SK-N-SH treated with all-trans-retinoic acid at 6 μM for 48 hours (cell line): ENCODE measurements at regions not wholly inside any gene's neighbourhood (a gene's known extent, or its start where the extent isn't known, plus 50 kb on each side); places are given as distances from the start of the nearest gene placed in this dataset.

Experiments
- ATAC-seq: fragments of 200-7000 bp; cut with Tn5 transposase; 3 replicates; pipeline ENCODE4 v1.9.1; 2020; ENCODE audit warnings: mild to moderate bottlenecking, moderate library complexity
- ARNTL ChIP-seq: fragments of 450-650 bp; formaldehyde crosslinking; IDR thresholded peaks from 2 replicates; pipeline ENCODE4 v1.5.0; 2020; ENCODE audit warnings: low read depth, mild to moderate bottlenecking, moderate library complexity, borderline replicate concordance
- BACH2 ChIP-seq: fragments of 250-450 bp; sonication (Bioruptor Pico); IDR thresholded peaks from 2 replicates; pipeline ENCODE4 v1.9.0; 2021; ENCODE audit warnings: mild to moderate bottlenecking, borderline replicate concordance
- CSDC2 ChIP-seq: fragments of 250-450 bp; sonication (Bioruptor Pico); IDR thresholded peaks from 2 replicates; pipeline ENCODE4 v1.5.0; 2020; ENCODE audit warnings: mild to moderate bottlenecking, moderate library complexity
- ESRRG ChIP-seq: fragments of 250-450 bp; sonication (Bioruptor Pico); IDR thresholded peaks from 2 replicates; pipeline ENCODE4 v1.6.1; 2021; ENCODE audit warnings: mild to moderate bottlenecking
- GLIS3 ChIP-seq: fragments of 250-450 bp; sonication (Bioruptor Pico); IDR thresholded peaks from 2 replicates; pipeline ENCODE4 v1.5.0; 2020; ENCODE audit warnings: mild to moderate bottlenecking, moderate library complexity
- ISL1 ChIP-seq: fragments of 250-450 bp; sonication (Bioruptor Pico); IDR thresholded peaks from 2 replicates; pipeline ENCODE4 v2.1.2; 2022; ENCODE audit warnings: mild to moderate bottlenecking, moderate library complexity
- OSR1 ChIP-seq: fragments of 250-450 bp; sonication (Bioruptor Pico); IDR thresholded peaks from 2 replicates; pipeline ENCODE4 v1.8.0; 2022; ENCODE audit warnings: moderate library complexity, mild to moderate bottlenecking, inconsistent platforms
- RARB ChIP-seq: fragments of 250-450 bp; sonication (Bioruptor Pico); IDR thresholded peaks from 2 replicates; pipeline ENCODE4 v1.8.0; 2021; ENCODE audit warnings: mild to moderate bottlenecking, moderate library complexity
- SNAI2 ChIP-seq: fragments of 250-450 bp; sonication (Bioruptor Pico); IDR thresholded peaks from 2 replicates; pipeline ENCODE4 v1.5.0; 2020; ENCODE audit warnings: mild to moderate bottlenecking, moderate library complexity
- TCF4 ChIP-seq: fragments of 250-450 bp; sonication (Bioruptor Pico); IDR thresholded peaks from 2 replicates; pipeline ENCODE4 v1.8.0; 2021; ENCODE audit warnings: mild to moderate bottlenecking, moderate library complexity, borderline replicate concordance
- ZFP3 ChIP-seq: fragments of 250-450 bp; sonication (Bioruptor Pico); IDR thresholded peaks from 2 replicates; pipeline ENCODE4 v1.5.0; 2020; ENCODE audit warnings: mild to moderate bottlenecking, moderate library complexity
- ZFP30 ChIP-seq: fragments of 450-650 bp; formaldehyde crosslinking; IDR thresholded peaks from 2 replicates; pipeline ENCODE4 v1.5.0; 2022; ENCODE audit warnings: mild to moderate bottlenecking, moderate library complexity
- ZNF565 ChIP-seq: fragments of 450-650 bp; formaldehyde crosslinking; conservative IDR thresholded peaks from 2 replicates; pipeline ENCODE4 v1.5.0; 2020; ENCODE audit warnings: low read depth, mild to moderate bottlenecking, moderate library complexity
- ZNF70 ChIP-seq: fragments of 450-650 bp; formaldehyde crosslinking; IDR thresholded peaks from 2 replicates; pipeline ENCODE4 v1.5.0; 2020; ENCODE audit warnings: mild to moderate bottlenecking, moderate library complexity
- ZNF8 ChIP-seq: fragments of 450-650 bp; formaldehyde crosslinking; IDR thresholded peaks from 2 replicates; pipeline ENCODE4 v1.5.0; 2020; ENCODE audit warnings: mild to moderate bottlenecking, moderate library complexity
- TF ChIP-seq, protein P1 (sequence below): fragments of 250-450 bp; sonication (Bioruptor Pico); IDR thresholded peaks from 2 replicates; pipeline ENCODE4 v1.8.0; 2020; ENCODE audit warnings: mild to moderate bottlenecking, moderate library complexity, borderline replicate concordance
- TF ChIP-seq, protein P2 (sequence below): fragments of 250-450 bp; sonication (Bioruptor Pico); IDR thresholded peaks from 2 replicates; pipeline ENCODE4 v1.5.1; 2020; ENCODE audit warnings: low read depth, mild to moderate bottlenecking, moderate library complexity
- TF ChIP-seq, protein P3 (sequence below): fragments of 250-450 bp; sonication (Bioruptor Pico); IDR thresholded peaks from 2 replicates; pipeline ENCODE4 v1.5.0; 2020; ENCODE audit warnings: mild to moderate bottlenecking, moderate library complexity
- TF ChIP-seq, protein P4 (sequence below): fragments of 250-450 bp; sonication (Bioruptor Pico); IDR thresholded peaks from 2 replicates; pipeline ENCODE4 v1.5.1; 2021; ENCODE audit warnings: mild to moderate bottlenecking, moderate library complexity
- TF ChIP-seq, protein P5 (sequence below): fragments of 250-450 bp; sonication (Bioruptor Pico); IDR thresholded peaks from 2 replicates; pipeline ENCODE4 v1.8.0; 2021; ENCODE audit warnings: low read depth, mild to moderate bottlenecking, moderate library complexity, borderline replicate concordance

DNA sequence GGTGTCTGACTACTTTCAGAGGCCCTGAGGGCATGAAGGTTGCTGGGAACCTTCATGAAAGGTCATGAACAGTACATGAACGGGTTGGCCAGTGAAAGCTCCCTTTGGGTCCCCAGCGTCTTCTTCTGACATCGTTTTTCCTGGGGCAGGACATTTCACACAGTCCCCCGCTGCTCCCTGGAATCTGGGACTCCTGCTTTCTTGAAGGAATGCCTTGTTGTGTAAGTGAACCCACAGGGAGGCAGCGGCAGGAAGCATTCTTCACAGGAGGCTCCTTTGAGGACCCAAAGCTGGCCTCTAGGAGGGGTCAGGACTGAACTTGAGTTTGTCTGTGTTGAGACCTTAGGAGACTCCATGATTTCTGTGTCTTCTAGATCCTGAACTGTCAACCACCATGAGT is 144.3 kb downstream of the KCNE4 start:
- TF ChIP-seq GLIS3 (CRISPR knock-in tag) (no peak), ZNF70 (CRISPR knock-in tag) (no peak), ZNF565 (CRISPR knock-in tag) (no peak), CSDC2 (CRISPR knock-in tag) (no peak), ESRRG (CRISPR knock-in tag) (no peak), OSR1 (CRISPR knock-in tag) (no peak), ZFP3 (CRISPR knock-in tag) (no peak), SNAI2 (no peak), RARB (CRISPR knock-in tag) (no peak), TCF4 (CRISPR knock-in tag) (no peak), ISL1 (CRISPR knock-in tag) (no peak), BACH2 (CRISPR knock-in tag) (no peak), ARNTL (CRISPR knock-in tag) (no peak), ZFP30 (CRISPR knock-in tag) (no peak)
- TF ChIP-seq, protein P1, sequence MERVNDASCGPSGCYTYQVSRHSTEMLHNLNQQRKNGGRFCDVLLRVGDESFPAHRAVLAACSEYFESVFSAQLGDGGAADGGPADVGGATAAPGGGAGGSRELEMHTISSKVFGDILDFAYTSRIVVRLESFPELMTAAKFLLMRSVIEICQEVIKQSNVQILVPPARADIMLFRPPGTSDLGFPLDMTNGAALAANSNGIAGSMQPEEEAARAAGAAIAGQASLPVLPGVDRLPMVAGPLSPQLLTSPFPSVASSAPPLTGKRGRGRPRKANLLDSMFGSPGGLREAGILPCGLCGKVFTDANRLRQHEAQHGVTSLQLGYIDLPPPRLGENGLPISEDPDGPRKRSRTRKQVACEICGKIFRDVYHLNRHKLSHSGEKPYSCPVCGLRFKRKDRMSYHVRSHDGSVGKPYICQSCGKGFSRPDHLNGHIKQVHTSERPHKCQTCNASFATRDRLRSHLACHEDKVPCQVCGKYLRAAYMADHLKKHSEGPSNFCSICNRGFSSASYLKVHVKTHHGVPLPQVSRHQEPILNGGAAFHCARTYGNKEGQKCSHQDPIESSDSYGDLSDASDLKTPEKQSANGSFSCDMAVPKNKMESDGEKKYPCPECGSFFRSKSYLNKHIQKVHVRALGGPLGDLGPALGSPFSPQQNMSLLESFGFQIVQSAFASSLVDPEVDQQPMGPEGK (CRISPR knock-in tag): no peak
- TF ChIP-seq, protein P2, sequence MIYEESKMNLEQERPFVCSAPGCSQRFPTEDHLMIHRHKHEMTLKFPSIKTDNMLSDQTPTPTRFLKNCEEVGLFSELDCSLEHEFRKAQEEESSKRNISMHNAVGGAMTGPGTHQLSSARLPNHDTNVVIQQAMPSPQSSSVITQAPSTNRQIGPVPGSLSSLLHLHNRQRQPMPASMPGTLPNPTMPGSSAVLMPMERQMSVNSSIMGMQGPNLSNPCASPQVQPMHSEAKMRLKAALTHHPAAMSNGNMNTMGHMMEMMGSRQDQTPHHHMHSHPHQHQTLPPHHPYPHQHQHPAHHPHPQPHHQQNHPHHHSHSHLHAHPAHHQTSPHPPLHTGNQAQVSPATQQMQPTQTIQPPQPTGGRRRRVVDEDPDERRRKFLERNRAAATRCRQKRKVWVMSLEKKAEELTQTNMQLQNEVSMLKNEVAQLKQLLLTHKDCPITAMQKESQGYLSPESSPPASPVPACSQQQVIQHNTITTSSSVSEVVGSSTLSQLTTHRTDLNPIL: no peak
- TF ChIP-seq, protein P3, sequence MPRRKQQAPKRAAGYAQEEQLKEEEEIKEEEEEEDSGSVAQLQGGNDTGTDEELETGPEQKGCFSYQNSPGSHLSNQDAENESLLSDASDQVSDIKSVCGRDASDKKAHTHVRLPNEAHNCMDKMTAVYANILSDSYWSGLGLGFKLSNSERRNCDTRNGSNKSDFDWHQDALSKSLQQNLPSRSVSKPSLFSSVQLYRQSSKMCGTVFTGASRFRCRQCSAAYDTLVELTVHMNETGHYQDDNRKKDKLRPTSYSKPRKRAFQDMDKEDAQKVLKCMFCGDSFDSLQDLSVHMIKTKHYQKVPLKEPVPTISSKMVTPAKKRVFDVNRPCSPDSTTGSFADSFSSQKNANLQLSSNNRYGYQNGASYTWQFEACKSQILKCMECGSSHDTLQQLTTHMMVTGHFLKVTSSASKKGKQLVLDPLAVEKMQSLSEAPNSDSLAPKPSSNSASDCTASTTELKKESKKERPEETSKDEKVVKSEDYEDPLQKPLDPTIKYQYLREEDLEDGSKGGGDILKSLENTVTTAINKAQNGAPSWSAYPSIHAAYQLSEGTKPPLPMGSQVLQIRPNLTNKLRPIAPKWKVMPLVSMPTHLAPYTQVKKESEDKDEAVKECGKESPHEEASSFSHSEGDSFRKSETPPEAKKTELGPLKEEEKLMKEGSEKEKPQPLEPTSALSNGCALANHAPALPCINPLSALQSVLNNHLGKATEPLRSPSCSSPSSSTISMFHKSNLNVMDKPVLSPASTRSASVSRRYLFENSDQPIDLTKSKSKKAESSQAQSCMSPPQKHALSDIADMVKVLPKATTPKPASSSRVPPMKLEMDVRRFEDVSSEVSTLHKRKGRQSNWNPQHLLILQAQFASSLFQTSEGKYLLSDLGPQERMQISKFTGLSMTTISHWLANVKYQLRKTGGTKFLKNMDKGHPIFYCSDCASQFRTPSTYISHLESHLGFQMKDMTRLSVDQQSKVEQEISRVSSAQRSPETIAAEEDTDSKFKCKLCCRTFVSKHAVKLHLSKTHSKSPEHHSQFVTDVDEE (CRISPR knock-in tag): no peak
- TF ChIP-seq, protein P4, sequence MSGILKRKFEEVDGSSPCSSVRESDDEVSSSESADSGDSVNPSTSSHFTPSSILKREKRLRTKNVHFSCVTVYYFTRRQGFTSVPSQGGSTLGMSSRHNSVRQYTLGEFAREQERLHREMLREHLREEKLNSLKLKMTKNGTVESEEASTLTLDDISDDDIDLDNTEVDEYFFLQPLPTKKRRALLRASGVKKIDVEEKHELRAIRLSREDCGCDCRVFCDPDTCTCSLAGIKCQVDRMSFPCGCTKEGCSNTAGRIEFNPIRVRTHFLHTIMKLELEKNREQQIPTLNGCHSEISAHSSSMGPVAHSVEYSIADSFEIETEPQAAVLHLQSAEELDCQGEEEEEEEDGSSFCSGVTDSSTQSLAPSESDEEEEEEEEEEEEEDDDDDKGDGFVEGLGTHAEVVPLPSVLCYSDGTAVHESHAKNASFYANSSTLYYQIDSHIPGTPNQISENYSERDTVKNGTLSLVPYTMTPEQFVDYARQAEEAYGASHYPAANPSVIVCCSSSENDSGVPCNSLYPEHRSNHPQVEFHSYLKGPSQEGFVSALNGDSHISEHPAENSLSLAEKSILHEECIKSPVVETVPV (CRISPR knock-in tag): no peak
- TF ChIP-seq, protein P5, sequence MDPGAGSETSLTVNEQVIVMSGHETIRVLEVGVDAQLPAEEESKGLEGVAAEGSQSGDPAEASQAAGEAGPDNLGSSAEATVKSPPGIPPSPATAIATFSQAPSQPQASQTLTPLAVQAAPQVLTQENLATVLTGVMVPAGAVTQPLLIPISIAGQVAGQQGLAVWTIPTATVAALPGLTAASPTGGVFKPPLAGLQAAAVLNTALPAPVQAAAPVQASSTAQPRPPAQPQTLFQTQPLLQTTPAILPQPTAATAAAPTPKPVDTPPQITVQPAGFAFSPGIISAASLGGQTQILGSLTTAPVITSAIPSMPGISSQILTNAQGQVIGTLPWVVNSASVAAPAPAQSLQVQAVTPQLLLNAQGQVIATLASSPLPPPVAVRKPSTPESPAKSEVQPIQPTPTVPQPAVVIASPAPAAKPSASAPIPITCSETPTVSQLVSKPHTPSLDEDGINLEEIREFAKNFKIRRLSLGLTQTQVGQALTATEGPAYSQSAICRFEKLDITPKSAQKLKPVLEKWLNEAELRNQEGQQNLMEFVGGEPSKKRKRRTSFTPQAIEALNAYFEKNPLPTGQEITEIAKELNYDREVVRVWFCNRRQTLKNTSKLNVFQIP (CRISPR knock-in tag): no peak
- ATAC-seq: no peak

DNA sequence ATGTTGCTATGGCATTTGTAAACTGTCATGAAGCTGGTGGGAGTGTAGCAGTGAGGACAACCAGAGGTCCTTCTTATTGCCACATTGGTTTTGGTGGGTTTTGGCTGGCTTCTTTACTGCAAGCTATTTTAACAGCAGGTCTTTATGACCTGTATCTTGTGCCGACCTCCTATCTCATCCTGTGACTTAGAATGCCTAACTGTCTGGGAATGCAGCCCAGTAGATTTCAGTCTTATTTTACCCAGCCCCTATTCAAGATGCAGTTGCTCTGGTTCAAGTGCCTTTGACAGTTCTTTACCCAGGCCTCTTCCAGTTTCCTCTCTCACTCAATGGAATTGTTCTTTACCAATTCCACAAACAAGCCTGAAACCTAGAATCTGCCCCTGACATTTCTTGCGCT is 145.1 kb downstream of the KCNE4 start:
- ATAC-seq: no peak; the same call in 2 of the 3 replicates
- TF ChIP-seq ZFP30 (CRISPR knock-in tag): no peak
- TF ChIP-seq ZFP3 (CRISPR knock-in tag): no peak
- TF ChIP-seq, protein P2: no peak
- TF ChIP-seq BACH2 (CRISPR knock-in tag): no peak
- TF ChIP-seq, protein P5 (CRISPR knock-in tag): no peak
- no peak for TF ChIP-seq ZNF8 (CRISPR knock-in tag)
- TF ChIP-seq, protein P1 (CRISPR knock-in tag): no peak
- TF ChIP-seq, protein P4 (CRISPR knock-in tag): no peak
- no peak for TF ChIP-seq RARB (CRISPR knock-in tag)
